ENCODE measurements at regions not wholly inside any gene's neighbourhood (a gene's known extent, or its start where the extent isn't known, plus 50 kb on each side); places are given as distances from the start of the nearest gene placed in this dataset.

DNA sequence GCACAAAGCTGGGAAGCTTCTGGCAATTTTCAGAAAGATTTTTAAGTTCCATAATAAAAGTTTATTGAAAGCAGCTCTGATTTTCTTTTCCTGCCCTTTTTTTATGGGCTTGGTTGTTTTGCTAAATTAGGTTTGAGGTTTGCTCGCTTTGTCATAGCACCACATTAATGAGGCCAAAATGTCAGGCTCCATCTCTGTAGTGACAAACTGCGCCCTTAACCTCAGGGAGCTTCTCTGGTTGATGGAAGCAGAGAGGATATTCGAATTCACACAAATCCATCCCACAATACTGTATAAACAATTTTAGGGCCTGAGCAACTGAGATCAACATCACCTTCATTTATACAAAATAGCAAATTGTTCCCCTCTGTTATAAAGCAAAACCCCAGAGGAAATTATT is 342.6 kb upstream of the TMPO start:
- intact Hi-C loops (cut with micrococcal nuclease; ENCODE audit: unreplicated experiment), result no loop called here
- CTCF ChIA-PET (ENCODE audit: unreplicated experiment), result no interaction called here
- no peaks in the 10 kb centered on the region for H3K9me2 ChIP-seq (ENCODE audit: insufficient read depth, low read length)
- no peak overlapping the region for H2AFZ ChIP-seq (ENCODE audit: low read length)
- POLR2A ChIA-PET, result interaction anchor here (0.7 to 5.1 kb wide), 2 partner anchors 16 to 19 kb away, joined by 4 to 41 read pairs; no protein-coding TSS in a partner anchor
- no peak overlapping the region for H3K4me2 ChIP-seq (ENCODE audit: low read length)
- peaks cover 4% of the 10 kb centered on the region for H3K4me1 ChIP-seq (ENCODE audit: insufficient read depth, low read length, poor library complexity, severe bottlenecking)
- no TSS peak for BruUV-seq (replicated peaks)
- H4K20me1 ChIP-seq (ENCODE audit: insufficient read depth, low read length), result no peaks in the 10 kb centered on the region
- no peaks in the 10 kb centered on the region for H3K9me3 ChIP-seq (ENCODE audit: low read length)
- H3K36me3 ChIP-seq (ENCODE audit: insufficient read depth, low read length), result no peaks in the 10 kb centered on the region
- no peak overlapping the region for H3K4me3 ChIP-seq (ENCODE audit: low read depth, low read length, poor library complexity, severe bottlenecking)
- H3K79me2 ChIP-seq (ENCODE audit: insufficient read depth, low read depth, low read length), result no peaks in the 10 kb centered on the region
- TF ChIP-seq CTCF (conservative IDR thresholded peaks at IDR 0.05; ENCODE audit: low read length), result no peak
- no peak for TF ChIP-seq EZH2phosphoT487 (IDR thresholded peaks at IDR 0.05; ENCODE audit: borderline replicate concordance, low read depth, low read length)
- no peak overlapping the region for H3K27ac ChIP-seq (ENCODE audit: low read depth, low read length, poor library complexity, severe bottlenecking)
- no peak for DNase-seq (ENCODE audit: low spot score)

- no peak overlapping the region for H3K4me3 ChIP-seq (ENCODE audit: low read depth, low read length, poor library complexity, severe bottlenecking)
- DNase-seq (ENCODE audit: low spot score), result no peak
- TF ChIP-seq CTCF (conservative IDR thresholded peaks at IDR 0.05; ENCODE audit: low read length), result no peak
- TF ChIP-seq EZH2phosphoT487 (IDR thresholded peaks at IDR 0.05; ENCODE audit: borderline replicate concordance, low read depth, low read length), result no peak
- intact Hi-C loops (cut with micrococcal nuclease; ENCODE audit: unreplicated experiment), result no loop called here
- H2AFZ ChIP-seq (ENCODE audit: low read length), result no peak overlapping the region
- H3K27ac ChIP-seq (ENCODE audit: low read depth, low read length, poor library complexity, severe bottlenecking), result no peak overlapping the region
- no peak overlapping the region for H3K4me2 ChIP-seq (ENCODE audit: low read length)
- H3K9me2 ChIP-seq (ENCODE audit: insufficient read depth, low read length), result no peaks in the 10 kb centered on the region
- H4K20me1 ChIP-seq (ENCODE audit: insufficient read depth, low read length), result no peaks in the 10 kb centered on the region
- ChIA-PET POLR2A (interaction anchor here (0.6 kb wide), 1 partner anchor 64 kb away, joined by 5 read pairs; no protein-coding TSS in a partner anchor), CTCF (ENCODE audit: unreplicated experiment) (no interaction called here)
- BruUV-seq (replicated peaks), result no TSS peak
- no peaks in the 10 kb centered on the region for H3K9me3 ChIP-seq (ENCODE audit: low read length)
- H3K36me3 ChIP-seq (ENCODE audit: insufficient read depth, low read length), result no peaks in the 10 kb centered on the region
- peaks cover 4% of the 10 kb centered on the region for H3K4me1 ChIP-seq (ENCODE audit: insufficient read depth, low read length, poor library complexity, severe bottlenecking)
- no peaks in the 10 kb centered on the region for H3K79me2 ChIP-seq (ENCODE audit: insufficient read depth, low read depth, low read length)
Observed at GRCh38 chr12:98173773-98174427, 341.5 kb upstream of the TMPO start.

DNA sequence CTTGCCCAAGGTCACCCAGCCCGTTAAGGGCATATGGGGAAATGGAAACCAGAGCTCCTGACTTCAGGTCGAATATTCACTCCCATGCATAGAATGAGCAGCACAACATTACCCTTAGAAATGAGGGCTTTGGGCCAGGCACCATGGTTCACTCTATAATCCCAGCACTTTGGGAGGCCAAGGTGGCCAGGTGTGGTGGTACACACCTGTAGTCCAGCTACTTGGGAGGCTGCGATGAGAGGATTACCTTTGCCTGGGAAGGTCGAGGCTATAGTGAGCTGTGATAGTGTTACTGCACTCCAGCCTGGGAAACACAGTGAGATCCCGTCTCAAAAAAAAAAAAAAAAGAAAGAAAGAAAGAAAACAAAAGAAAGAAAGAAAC is 341.0 kb upstream of the TMPO start:
- peaks cover 4% of the 10 kb centered on the region for H3K4me1 ChIP-seq (ENCODE audit: insufficient read depth, low read length, poor library complexity, severe bottlenecking)
- H3K79me2 ChIP-seq (ENCODE audit: insufficient read depth, low read depth, low read length), result no peaks in the 10 kb centered on the region
- H3K27ac ChIP-seq (ENCODE audit: low read depth, low read length, poor library complexity, severe bottlenecking), result no peak overlapping the region
- intact Hi-C loops (cut with micrococcal nuclease; ENCODE audit: unreplicated experiment), result no loop called here
- H3K9me3 ChIP-seq (ENCODE audit: low read length), result no peaks in the 10 kb centered on the region
- H3K4me3 ChIP-seq (ENCODE audit: low read depth, low read length, poor library complexity, severe bottlenecking), result no peak overlapping the region
- POLR2A ChIA-PET, result interaction anchor here (0.6 kb wide), 2 partner anchors 8 to 65 kb away, joined by 4 to 5 read pairs; no protein-coding TSS in a partner anchor
- TF ChIP-seq CTCF (conservative IDR thresholded peaks at IDR 0.05; ENCODE audit: low read length) (no peak), EZH2phosphoT487 (IDR thresholded peaks at IDR 0.05; ENCODE audit: borderline replicate concordance, low read depth, low read length) (no peak)
- no peaks in the 10 kb centered on the region for H4K20me1 ChIP-seq (ENCODE audit: insufficient read depth, low read length)
- no TSS peak for BruUV-seq (replicated peaks)
- H2AFZ ChIP-seq (ENCODE audit: low read length), result no peak overlapping the region
- no peak overlapping the region for H3K4me2 ChIP-seq (ENCODE audit: low read length)
- CTCF ChIA-PET (ENCODE audit: unreplicated experiment), result no interaction called here
- H3K9me2 ChIP-seq (ENCODE audit: insufficient read depth, low read length), result no peaks in the 10 kb centered on the region
- DNase-seq (ENCODE audit: low spot score), result no peak
- no peaks in the 10 kb centered on the region for H3K36me3 ChIP-seq (ENCODE audit: insufficient read depth, low read length)
